Activated CD8-positive, alpha-beta memory T cell treated with anti-CD3 and anti-CD28 coated beads, Interleukin-2, amount 10 ng/mL, durations not matched to agents 7 days and 5 days (primary cell): ENCODE measurements at regions not wholly inside any gene's neighbourhood (a gene's known extent, or its start where the extent isn't known, plus 50 kb on each side); places are given as distances from the start of the nearest gene placed in this dataset.

ENCODE experiments used
- ATAC-seq: fragments of 150-1000 bp; cut with Tn5 transposase; one replicate; pipeline ENCODE4 v1.10.0; 2021; ENCODE audit warnings: moderate library complexity
- CTCF ChIA-PET: fragments of 350-600 bp; sonication (Branson Sonifier 250); formaldehyde crosslinking; loops from one replicate; lab custom pipeline; 2021; ENCODE audit warnings: antibody characterized with exemption; lab: Charles Lee
- DNase-seq: peaks from one replicate; pipeline ENCODE4 v3.0.0-alpha.2; 2020
- H3K27ac Mint-ChIP-seq: one replicate; pipeline ENCODE4 v1.8.0; 2021; ENCODE audit warnings: mild to moderate bottlenecking, mixed read lengths
- H3K27me3 Mint-ChIP-seq: one replicate; pipeline ENCODE4 v1.8.0; 2021; ENCODE audit warnings: mixed read lengths
- H3K36me3 Mint-ChIP-seq: one replicate; pipeline ENCODE4 v1.8.0; 2021; ENCODE audit warnings: mild to moderate bottlenecking, mixed read lengths
- H3K4me1 Mint-ChIP-seq: one replicate; pipeline ENCODE4 v1.8.0; 2021; ENCODE audit warnings: mixed read lengths
- H3K4me3 Mint-ChIP-seq: one replicate; pipeline ENCODE4 v1.8.0; 2021; ENCODE audit warnings: mild to moderate bottlenecking, moderate library complexity, mixed read lengths
- H3K9me3 Mint-ChIP-seq: one replicate; pipeline ENCODE4 v1.8.0; 2022; ENCODE audit warnings: low read depth, mixed read lengths

DNA sequence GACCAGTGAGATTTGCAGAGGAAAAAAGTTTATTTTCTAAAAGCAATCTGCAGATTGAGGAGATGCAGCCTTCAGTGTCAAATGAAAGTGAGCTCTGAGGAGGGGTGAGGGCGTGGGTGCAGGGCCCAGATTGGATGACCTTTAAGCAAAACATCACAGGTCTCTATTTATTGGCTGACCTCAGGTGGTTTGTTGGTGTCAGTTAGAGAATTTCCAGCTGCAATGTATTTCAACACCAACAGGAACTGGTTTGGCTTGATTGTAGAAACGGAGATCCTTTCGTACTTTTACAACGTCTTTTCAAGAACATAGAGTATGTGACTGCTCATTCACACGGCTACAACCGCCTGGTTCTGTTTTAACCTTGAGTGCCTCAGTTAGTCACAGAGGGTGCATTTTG is 1069.1 kb downstream of the EFNA5 start:
- Mint-ChIP-seq H3K27ac (no peak overlapping the region), H3K4me3 (no peak overlapping the region), H3K27me3 (no peaks in the 10 kb centered on the region), H3K36me3 (no peaks in the 10 kb centered on the region), H3K4me1 (no peaks in the 10 kb centered on the region), H3K9me3 (peaks cover 2% of the 10 kb centered on the region)
- DNase-seq (no peak), ATAC-seq (no peak)
- CTCF ChIA-PET: no interaction called here

DNA sequence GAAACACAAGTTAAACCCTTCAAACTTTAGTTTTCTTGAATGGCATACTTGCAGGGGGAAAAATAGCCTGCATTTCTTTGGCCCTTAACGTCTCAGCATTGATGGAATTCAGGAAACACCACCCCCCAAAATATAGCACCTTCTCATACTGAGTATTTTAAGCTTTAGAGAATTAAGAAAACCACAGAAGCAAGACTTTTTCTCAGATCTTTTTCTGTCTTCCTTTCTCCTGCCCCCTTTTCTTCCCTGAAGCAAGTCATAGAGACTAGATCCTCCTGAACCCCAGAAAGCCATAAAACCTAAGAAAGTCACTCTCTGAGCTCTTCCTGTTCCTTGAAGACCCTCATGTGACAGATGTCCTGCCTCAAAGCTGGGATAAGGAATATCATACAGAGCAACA is 1069.9 kb downstream of the EFNA5 start:
- no peaks in the 10 kb centered on the region for H3K4me1 Mint-ChIP-seq
- H3K27ac Mint-ChIP-seq: no peak overlapping the region
- H3K36me3 Mint-ChIP-seq: no peaks in the 10 kb centered on the region
- CTCF ChIA-PET: no interaction called here
- no peak overlapping the region for H3K4me3 Mint-ChIP-seq
- DNase-seq (no peak), ATAC-seq (no peak)
- peaks cover 2% of the 10 kb centered on the region for H3K9me3 Mint-ChIP-seq
- no peaks in the 10 kb centered on the region for H3K27me3 Mint-ChIP-seq

DNA sequence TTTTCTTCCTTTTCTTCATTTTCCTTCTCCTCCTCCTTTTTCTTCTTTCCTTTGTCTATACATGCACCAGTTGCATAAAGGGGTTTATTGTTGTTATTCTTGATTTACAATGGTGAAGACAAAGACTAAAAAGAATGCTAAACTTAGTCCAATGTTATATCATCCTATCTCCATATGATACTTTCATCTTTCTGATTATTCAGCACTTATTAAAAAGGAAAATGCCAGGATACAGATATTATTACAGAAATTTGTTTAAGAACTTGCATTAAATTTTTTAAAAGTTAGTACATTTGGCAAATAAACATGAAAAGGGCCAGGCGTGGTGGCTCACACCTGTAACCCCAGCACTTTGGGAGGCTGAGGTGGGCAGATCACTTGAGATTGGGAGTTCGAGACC is 1074.9 kb downstream of the EFNA5 start:
- Mint-ChIP-seq H3K4me3 (no peak overlapping the region), H3K27me3 (no peaks in the 10 kb centered on the region), H3K4me1 (no peaks in the 10 kb centered on the region), H3K36me3 (no peaks in the 10 kb centered on the region), H3K27ac (no peak overlapping the region), H3K9me3 (peaks cover 5% of the 10 kb centered on the region)
- ATAC-seq (no peak), DNase-seq (no peak)
- CTCF ChIA-PET: no interaction called here

DNA sequence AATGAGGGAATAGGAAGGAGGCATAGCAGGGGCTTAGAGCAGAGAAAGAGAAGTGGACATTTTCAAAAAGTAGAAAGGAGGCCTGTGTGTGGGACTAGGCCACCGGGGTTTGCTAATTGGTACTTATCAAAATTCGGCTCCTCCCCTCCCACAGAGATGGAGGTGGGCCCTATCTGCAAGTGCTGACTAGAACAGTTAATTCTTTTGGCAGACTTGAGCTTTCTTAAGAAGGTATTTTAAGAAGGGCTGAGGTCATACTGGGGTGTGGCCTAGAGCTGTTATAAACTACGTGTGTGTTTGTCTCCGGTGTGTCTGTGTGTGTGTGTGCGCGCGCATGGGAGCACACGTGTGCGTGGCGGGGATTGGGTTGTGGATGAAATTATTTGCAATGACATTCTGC is 1086.5 kb downstream of the EFNA5 start:
- no peak for ATAC-seq
- Mint-ChIP-seq H3K4me1 (no peaks in the 10 kb centered on the region), H3K27ac (no peak overlapping the region), H3K4me3 (no peak overlapping the region), H3K36me3 (no peaks in the 10 kb centered on the region), H3K9me3 (peaks cover 7% of the 10 kb centered on the region), H3K27me3 (no peaks in the 10 kb centered on the region)
- DNase-seq: no peak
- CTCF ChIA-PET: no interaction called here

DNA sequence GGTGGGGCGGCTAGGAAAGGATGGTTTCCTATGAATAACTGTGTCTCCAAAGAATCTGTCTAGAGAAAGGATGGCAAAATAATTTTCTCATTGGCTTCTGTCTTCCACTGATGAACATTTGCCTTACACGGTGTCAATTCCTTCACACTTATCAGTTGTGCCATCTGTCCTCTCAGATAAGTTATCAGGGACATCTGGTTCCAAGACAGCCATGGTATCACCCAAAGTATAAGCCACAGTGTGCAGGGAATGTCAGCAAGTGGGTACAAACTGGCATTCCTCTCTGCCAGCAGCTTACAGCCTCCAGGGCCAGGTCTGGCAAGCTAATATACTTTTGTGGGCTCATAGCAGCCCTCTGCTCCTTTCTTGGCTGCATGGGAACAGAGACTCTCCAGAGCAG is 1092.0 kb downstream of the EFNA5 start:
- no peak for DNase-seq
- H3K36me3 Mint-ChIP-seq: no peaks in the 10 kb centered on the region
- CTCF ChIA-PET: no interaction called here
- no peaks in the 10 kb centered on the region for H3K4me1 Mint-ChIP-seq
- no peaks in the 10 kb centered on the region for H3K27me3 Mint-ChIP-seq
- ATAC-seq: no peak
- no peaks in the 10 kb centered on the region for H3K9me3 Mint-ChIP-seq
- no peak overlapping the region for H3K4me3 Mint-ChIP-seq
- H3K27ac Mint-ChIP-seq: no peak overlapping the region

DNA sequence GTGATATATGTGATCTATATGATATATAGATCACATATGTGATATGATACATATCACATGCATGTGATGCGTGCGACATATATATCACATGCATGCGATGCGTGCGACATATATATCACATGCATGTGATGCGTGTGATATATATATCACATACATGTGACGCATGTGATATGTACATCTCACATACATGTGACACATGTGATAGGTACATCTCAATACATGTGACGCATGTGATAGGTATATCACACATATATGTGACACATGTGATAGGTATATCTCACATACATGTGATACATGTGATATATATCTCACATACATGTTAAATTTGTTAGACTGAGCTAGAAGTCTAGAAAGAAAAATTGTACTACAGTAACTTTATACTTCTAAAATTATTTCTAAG is 1095.9 kb downstream of the EFNA5 start:
- ATAC-seq (no peak), DNase-seq (no peak)
- Mint-ChIP-seq H3K4me1 (no peaks in the 10 kb centered on the region), H3K27me3 (no peaks in the 10 kb centered on the region), H3K9me3 (peaks cover 2% of the 10 kb centered on the region), H3K4me3 (no peak overlapping the region), H3K36me3 (no peaks in the 10 kb centered on the region), H3K27ac (no peak overlapping the region)
- CTCF ChIA-PET: no interaction called here

DNA sequence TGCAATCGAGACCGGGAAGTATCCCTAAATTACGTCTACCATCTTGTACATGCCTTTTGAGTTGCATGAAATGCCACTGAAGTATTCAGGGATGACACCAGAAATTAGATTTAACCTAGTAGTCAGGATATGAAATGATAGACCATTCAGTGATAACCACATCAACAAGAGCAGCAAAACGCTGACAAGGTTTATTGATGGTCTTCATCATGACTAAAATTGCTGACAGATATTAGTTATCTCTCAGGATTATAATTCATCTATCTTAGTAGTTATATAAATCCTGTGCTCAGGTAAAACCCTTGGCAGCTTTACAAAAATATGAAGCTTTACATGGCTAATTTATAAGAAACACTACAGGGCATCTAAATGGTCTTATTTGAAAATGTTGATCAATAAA is 1104.7 kb downstream of the EFNA5 start:
- ATAC-seq (no peak), DNase-seq (no peak)
- CTCF ChIA-PET: no interaction called here
- H3K27ac Mint-ChIP-seq: no peak overlapping the region
- H3K36me3 Mint-ChIP-seq: no peaks in the 10 kb centered on the region
- H3K4me1 Mint-ChIP-seq: no peaks in the 10 kb centered on the region
- H3K4me3 Mint-ChIP-seq: no peak overlapping the region
- H3K9me3 Mint-ChIP-seq: peaks cover 7% of the 10 kb centered on the region
- H3K27me3 Mint-ChIP-seq: no peaks in the 10 kb centered on the region

DNA sequence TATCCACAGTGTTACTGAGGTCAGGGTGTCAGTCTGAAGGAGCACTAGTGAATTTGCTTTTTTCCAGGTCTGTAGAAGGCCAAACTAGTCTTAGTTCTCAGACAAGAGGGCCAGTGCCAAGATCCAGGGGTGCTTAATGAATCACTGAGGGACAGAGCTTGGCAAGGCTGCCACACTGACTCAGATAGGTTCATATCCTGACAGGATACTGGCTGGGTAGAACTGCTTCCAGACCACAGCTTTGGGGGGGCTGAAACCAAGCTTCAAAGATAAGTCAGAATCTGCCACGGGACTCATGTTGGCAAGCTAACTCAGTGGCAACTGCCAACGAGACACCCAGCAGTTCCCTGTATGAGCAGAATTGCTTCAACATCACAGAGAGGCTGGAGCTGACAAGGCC is 1125.4 kb downstream of the EFNA5 start:
- ATAC-seq (no peak), DNase-seq (no peak)
- Mint-ChIP-seq H3K4me1 (no peaks in the 10 kb centered on the region), H3K36me3 (no peaks in the 10 kb centered on the region), H3K4me3 (no peak overlapping the region), H3K9me3 (peaks cover 14% of the 10 kb centered on the region), H3K27me3 (no peaks in the 10 kb centered on the region), H3K27ac (no peak overlapping the region)
- CTCF ChIA-PET: no interaction called here

DNA sequence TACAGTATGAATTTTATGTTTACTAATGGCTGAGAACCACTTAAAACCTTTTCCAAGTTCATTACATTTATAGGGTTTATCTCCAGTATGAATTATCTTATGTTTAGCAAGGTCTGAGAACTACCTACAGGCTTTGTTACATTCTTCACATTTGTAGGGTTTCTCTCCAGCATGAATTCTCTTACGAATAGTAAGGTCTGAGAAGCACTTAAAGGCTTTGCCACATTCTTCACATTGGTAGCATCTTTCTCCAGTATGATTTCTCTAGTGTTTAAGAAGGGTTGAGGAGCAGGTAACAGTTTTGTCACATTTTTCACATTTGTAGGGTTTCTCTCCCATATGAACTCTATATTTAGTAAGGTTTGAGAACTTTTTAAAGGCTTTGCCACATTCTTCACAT is 1127.4 kb downstream of the EFNA5 start:
- CTCF ChIA-PET: no interaction called here
- Mint-ChIP-seq H3K36me3 (no peaks in the 10 kb centered on the region), H3K9me3 (peaks cover 17% of the 10 kb centered on the region), H3K4me1 (no peaks in the 10 kb centered on the region), H3K4me3 (no peak overlapping the region), H3K27me3 (no peaks in the 10 kb centered on the region), H3K27ac (no peak overlapping the region)
- no peak for ATAC-seq
- DNase-seq: no peak

DNA sequence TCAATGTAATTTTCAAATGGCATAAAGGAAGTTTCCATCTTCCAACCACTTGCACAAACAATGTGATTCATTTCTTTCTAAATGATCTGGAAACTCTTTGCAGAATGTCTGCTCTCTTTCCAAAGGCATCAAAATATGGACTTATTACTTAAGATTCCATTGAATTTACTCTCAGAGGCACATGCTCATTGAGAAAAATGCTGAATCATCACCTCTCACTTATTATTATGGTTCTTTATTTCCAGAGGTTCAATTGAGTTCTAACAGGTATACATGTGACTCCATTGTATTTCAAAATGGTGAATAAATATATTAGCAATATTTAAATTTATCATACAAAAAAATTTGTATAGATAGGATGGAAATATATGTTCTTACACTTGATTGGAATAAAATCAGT is 1140.6 kb downstream of the EFNA5 start:
- Mint-ChIP-seq H3K27ac (no peak overlapping the region), H3K9me3 (peaks cover 8% of the 10 kb centered on the region), H3K4me1 (no peaks in the 10 kb centered on the region), H3K36me3 (no peaks in the 10 kb centered on the region), H3K4me3 (no peak overlapping the region), H3K27me3 (no peaks in the 10 kb centered on the region)
- CTCF ChIA-PET: no interaction called here
- no peak for DNase-seq
- no peak for ATAC-seq

DNA sequence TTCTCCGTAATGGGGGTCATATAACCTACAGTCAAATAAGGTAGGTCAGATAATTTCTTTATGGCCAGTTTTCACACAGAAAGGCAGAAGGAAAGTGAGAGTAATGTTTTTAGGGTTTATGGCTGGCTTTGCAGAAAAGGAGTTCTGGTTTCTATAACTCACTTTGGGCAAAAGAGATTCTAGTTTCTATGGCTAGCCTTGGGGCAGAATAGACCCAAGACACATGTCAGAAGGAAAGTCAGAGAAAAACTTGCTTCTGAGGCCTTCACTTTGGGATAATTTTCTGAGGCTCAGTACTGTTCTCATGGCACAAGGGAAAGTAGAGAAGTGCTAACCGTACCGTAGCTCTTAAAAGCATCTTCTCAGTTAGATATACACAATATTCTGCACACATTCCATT is 1145.3 kb downstream of the EFNA5 start:
- Mint-ChIP-seq H3K27me3 (no peaks in the 10 kb centered on the region), H3K36me3 (no peaks in the 10 kb centered on the region), H3K4me3 (no peak overlapping the region), H3K27ac (no peak overlapping the region), H3K9me3 (peaks cover 5% of the 10 kb centered on the region), H3K4me1 (no peaks in the 10 kb centered on the region)
- no peak for ATAC-seq
- no peak for DNase-seq
- CTCF ChIA-PET: no interaction called here

DNA sequence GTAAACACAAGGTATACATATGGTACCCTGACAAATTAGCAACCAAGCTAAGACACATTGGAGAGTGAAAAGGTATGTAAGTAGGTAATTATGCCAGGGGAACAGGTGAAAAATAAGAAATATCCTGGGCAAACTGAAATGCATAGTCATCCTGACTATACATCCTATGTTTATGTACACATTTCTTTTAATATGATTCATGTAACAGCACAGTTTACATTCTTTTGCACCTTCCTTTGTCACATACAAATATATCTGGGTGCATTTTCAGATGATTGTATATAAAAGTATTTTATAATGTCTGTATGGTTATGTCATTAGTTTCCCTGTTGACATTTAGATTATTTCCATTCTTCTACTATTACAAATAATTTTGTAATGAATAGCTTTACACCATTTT is 1146.9 kb downstream of the EFNA5 start:
- ATAC-seq (no peak), DNase-seq (no peak)
- Mint-ChIP-seq H3K4me1 (no peaks in the 10 kb centered on the region), H3K27me3 (no peaks in the 10 kb centered on the region), H3K9me3 (peaks cover 4% of the 10 kb centered on the region), H3K4me3 (no peak overlapping the region), H3K36me3 (no peaks in the 10 kb centered on the region), H3K27ac (no peak overlapping the region)
- CTCF ChIA-PET: no interaction called here

DNA sequence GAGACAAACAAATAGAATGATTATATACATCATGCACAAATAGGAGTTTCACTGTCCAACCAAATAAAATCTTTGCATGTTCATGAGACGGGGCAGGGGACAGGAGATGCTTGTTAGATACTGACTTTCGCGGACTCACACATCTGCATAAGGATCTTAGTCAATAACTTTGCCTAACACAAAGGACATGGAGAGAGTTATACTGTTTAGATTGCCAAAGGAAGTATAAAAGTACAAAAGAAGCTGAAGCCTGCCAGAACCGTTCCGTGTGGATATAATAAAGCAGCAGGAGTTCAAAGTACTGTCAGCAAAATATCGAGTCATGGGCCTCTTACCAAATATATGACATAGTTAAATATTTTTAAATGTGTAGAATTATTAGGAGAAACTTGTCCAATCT is 1148.4 kb downstream of the EFNA5 start:
- Mint-ChIP-seq H3K36me3 (no peaks in the 10 kb centered on the region), H3K27me3 (no peaks in the 10 kb centered on the region), H3K4me1 (no peaks in the 10 kb centered on the region), H3K4me3 (no peak overlapping the region), H3K9me3 (peaks cover 4% of the 10 kb centered on the region), H3K27ac (no peak overlapping the region)
- CTCF ChIA-PET: no interaction called here
- DNase-seq: no peak
- ATAC-seq: no peak

DNA sequence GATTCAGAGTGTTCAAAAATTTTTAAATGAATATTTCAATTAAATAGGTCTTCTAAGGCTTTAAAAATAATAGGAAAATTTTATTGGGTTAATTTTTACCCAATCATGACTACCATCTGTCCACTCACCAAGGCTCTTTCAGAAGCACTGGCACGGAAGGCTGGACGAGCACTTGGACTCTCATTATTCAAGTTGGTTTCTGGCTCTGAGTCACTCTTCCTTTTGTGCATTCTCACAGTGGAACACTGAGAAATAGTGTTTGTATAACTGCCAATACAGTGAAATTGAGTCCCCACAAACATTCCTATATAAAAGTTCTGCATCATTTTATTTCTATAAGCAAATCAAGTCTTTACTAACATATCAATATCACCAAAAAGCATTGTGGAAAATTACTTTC is 1149.0 kb downstream of the EFNA5 start:
- Mint-ChIP-seq H3K36me3 (no peaks in the 10 kb centered on the region), H3K4me1 (no peaks in the 10 kb centered on the region), H3K4me3 (no peak overlapping the region), H3K27me3 (no peaks in the 10 kb centered on the region), H3K27ac (no peak overlapping the region), H3K9me3 (peaks cover 5% of the 10 kb centered on the region)
- CTCF ChIA-PET: no interaction called here
- DNase-seq: no peak
- ATAC-seq: no peak

DNA sequence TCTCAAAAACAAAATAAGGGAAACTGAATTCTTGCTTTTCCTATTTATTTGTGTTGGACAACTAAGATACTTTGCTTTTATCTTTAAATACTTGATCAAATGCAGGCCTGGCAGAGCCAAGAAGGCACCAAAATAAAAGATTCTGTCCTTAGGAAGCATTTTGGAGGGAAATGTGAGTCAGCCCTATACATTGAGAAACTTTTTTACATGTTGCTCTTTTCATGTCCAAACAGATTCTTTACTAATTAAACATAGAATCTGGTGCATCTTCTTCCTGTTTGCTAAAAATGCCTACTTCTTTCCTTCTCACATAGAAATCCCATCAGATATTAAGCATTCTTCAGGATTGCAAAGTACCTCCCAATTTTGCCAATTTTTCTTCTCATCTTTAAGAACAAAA is 1160.4 kb downstream of the EFNA5 start:
- no peak for DNase-seq
- no peak for ATAC-seq
- Mint-ChIP-seq H3K27ac (no peak overlapping the region), H3K27me3 (no peaks in the 10 kb centered on the region), H3K4me1 (no peaks in the 10 kb centered on the region), H3K36me3 (no peaks in the 10 kb centered on the region), H3K4me3 (no peak overlapping the region), H3K9me3 (peaks cover 4% of the 10 kb centered on the region)
- CTCF ChIA-PET: no interaction called here
